HCT116 (cell line): ENCODE measurements at regions not wholly inside any gene's neighbourhood (a gene's known extent, or its start where the extent isn't known, plus 50 kb on each side); places are given as distances from the start of the nearest gene placed in this dataset.

Experiments used
- ATAC-seq: fragments of 200-7000 bp; cut with Tn5 transposase; 2 replicates; pipeline ENCODE4 v1.9.1; 2020; ENCODE audit warnings: mild to moderate bottlenecking, moderate library complexity
- BruUV-seq: library from RNA; stranded (reverse); fragments of 400-500 nt; replicated peaks from 2 replicates; lab custom pipeline; 2021; lab: Mats Ljungman, UMichigan
- CTCF ChIA-PET: fragments of 300-600 bp; sonication (Branson Sonifier 250); formaldehyde crosslinking; loops from one replicate; lab custom pipeline; 2021; ENCODE audit warnings: antibody characterized with exemption; lab: Charles Lee
- POLR2A ChIA-PET: fragments of 300-600, 350-600 bp; sonication (Branson Sonifier 250); formaldehyde crosslinking; loops from one replicate; lab custom pipeline; 2021; ENCODE audit warnings: antibody characterized with exemption; lab: Charles Lee
- RAD21 ChIA-PET, 2 experiments: fragments of 300-600 bp; sonication (Branson Sonifier 250); formaldehyde crosslinking; loops; one replicate each; lab custom pipeline; 2023; ENCODE audit warnings: low total read pairs in 2 of 2; ENCODE audit not compliant: uncharacterized antibody in 2 of 2, unreplicated experiment in 2 of 2, low non-redundant PET in 1 of 2; lab: Charles Lee
- DNase-seq: peaks from one replicate; pipeline ENCODE4 v3.0.0-alpha.2; 2010; ENCODE audit warnings: low read depth, low spot score
- H2AFZ ChIP-seq: fragments of 200-600 bp; shearing (Covaris generic), sonication (generic); 2 replicates; pipeline ENCODE4 v1.6.1; 2017; ENCODE audit warnings: low read depth, mixed run types, mixed read lengths, antibody characterized with exemption, low read length; ENCODE audit not compliant: poor library complexity, severe bottlenecking
- H3K27ac ChIP-seq: 2 replicates; pipeline ENCODE4 v1.5.1; 2012; ENCODE audit warnings: low read depth, low read length
- H3K27me3 ChIP-seq: fragments of 200-600 bp; sonication (generic); 2 replicates; pipeline ENCODE4 v1.6.1; 2016; ENCODE audit warnings: mixed run types, low read length, mixed read lengths; ENCODE audit not compliant: insufficient read depth
- H3K36me3 ChIP-seq, 2 experiments: fragments of 200-500 bp in 1 of 2; fragments of 200-600 bp in 1 of 2; sonication (Bioruptor generic) in 1 of 2; sonication (generic) in 1 of 2; 2 replicates each; pipeline versions ENCODE4 v1.5.1 to v1.6.1; 2014 to 2016; ENCODE audit warnings: low read length in 2 of 2, inconsistent platforms in 1 of 2, mixed read lengths in 1 of 2, mixed run types in 1 of 2; ENCODE audit not compliant: insufficient read depth in 2 of 2, control insufficient read depth in 1 of 2
- H3K4me1 ChIP-seq, 2 experiments: fragments of 200-600 bp in 1 of 2; sonication (generic) in 1 of 2; 2 replicates each; pipeline versions ENCODE4 v1.5.1 to v1.6.1; 2012 to 2017; ENCODE audit warnings: low read length in 2 of 2, inconsistent platforms in 1 of 2, mild to moderate bottlenecking in 1 of 2, mixed read lengths in 1 of 2, mixed run types in 1 of 2, moderate library complexity in 1 of 2; ENCODE audit not compliant: insufficient read depth in 2 of 2, control insufficient read depth in 1 of 2
- H3K4me2 ChIP-seq: fragments of 200-600 bp; sonication (generic); 2 replicates; pipeline ENCODE4 v1.6.1; 2017; ENCODE audit warnings: mixed run types, low read length, mixed read lengths
- H3K4me3 ChIP-seq, 2 experiments: fragments of 200-600 bp in 1 of 2; sonication (generic) in 1 of 2; replicated peaks in 1 of 2; 2 replicates each; pipeline ENCODE4 v1.5.1; 2011 to 2016; ENCODE audit warnings: low read length in 2 of 2, control low read depth in 1 of 2, low read depth in 1 of 2, mild to moderate bottlenecking in 1 of 2, mixed read lengths in 1 of 2, mixed run types in 1 of 2
- H3K79me2 ChIP-seq: fragments of 200-600 bp; sonication (generic); 2 replicates; pipeline ENCODE4 v1.6.1; 2017; ENCODE audit warnings: mild to moderate bottlenecking, mixed run types, low read length, moderate library complexity, mixed read lengths; ENCODE audit not compliant: insufficient read depth
- H3K9ac ChIP-seq: fragments of 200-600 bp; sonication (generic); 2 replicates; pipeline ENCODE4 v1.6.1; 2016; ENCODE audit warnings: low read length, mixed read lengths
- H3K9me2 ChIP-seq: fragments of 200-600 bp; sonication (generic), shearing (Covaris generic); 2 replicates; pipeline ENCODE4 v1.6.1; 2017; ENCODE audit warnings: mixed run types, mild to moderate bottlenecking, moderate library complexity; ENCODE audit not compliant: insufficient read depth
- H3K9me3 ChIP-seq, 2 experiments: fragments of 200-500 bp in 1 of 2; fragments of 200-600 bp in 1 of 2; sonication (Bioruptor generic) in 1 of 2; sonication (generic) in 1 of 2; 2 replicates each; pipeline ENCODE4 v1.6.1; 2014 to 2017; ENCODE audit warnings: low read length in 2 of 2, mixed read lengths in 2 of 2, inconsistent platforms in 1 of 2, low read depth in 1 of 2, mild to moderate bottlenecking in 1 of 2, mixed run types in 1 of 2, moderate library complexity in 1 of 2; ENCODE audit not compliant: control insufficient read depth in 1 of 2, insufficient read depth in 1 of 2
- H4K20me1 ChIP-seq: fragments of 200-600 bp; sonication (generic), shearing (Covaris generic); 2 replicates; pipeline ENCODE4 v1.6.1; 2017; ENCODE audit warnings: mixed run types, mild to moderate bottlenecking, moderate library complexity; ENCODE audit not compliant: insufficient read depth
- ATF3 ChIP-seq: IDR thresholded peaks from 2 replicates; pipeline ENCODE4 v1.6.1; 2012
- CBX3 ChIP-seq: IDR thresholded peaks from 2 replicates; pipeline ENCODE4 v1.6.1; 2012; ENCODE audit warnings: low read depth
- EGR1 ChIP-seq: IDR thresholded peaks from 2 replicates; pipeline ENCODE4 v1.6.1; 2012; ENCODE audit warnings: low read depth
- EZH2 ChIP-seq: fragments of 200-600 bp; sonication (generic); IDR thresholded peaks from 2 replicates; pipeline ENCODE4 v1.6.1; 2017; ENCODE audit warnings: antibody characterized with exemption, mixed run types
- TCF7L2 ChIP-seq: IDR thresholded peaks from 2 replicates; pipeline ENCODE4 v1.7.0; 2011; ENCODE audit warnings: borderline replicate concordance, inconsistent platforms; ENCODE audit not compliant: insufficient read depth, insufficient read length; ENCODE audit errors: extremely low read depth
- YY1 ChIP-seq: IDR thresholded peaks from 2 replicates; pipeline ENCODE4 v1.6.1; 2011; ENCODE audit warnings: low read length, low read depth, moderate library complexity, mild to moderate bottlenecking; ENCODE audit not compliant: insufficient replicate concordance; ENCODE audit errors: extremely low read depth
- ZBTB33 ChIP-seq: IDR thresholded peaks from 2 replicates; pipeline ENCODE4 v1.6.1; 2011; ENCODE audit warnings: mild to moderate bottlenecking, low read length, moderate library complexity; ENCODE audit not compliant: insufficient replicate concordance; ENCODE audit errors: extremely low read depth
- intact Hi-C: fragments of 100-400 bp; cut with micrococcal nuclease; formaldehyde crosslinking; loops from 2 replicates; pipeline ENCODE4 v1.10.0; 2022
- TF ChIP-seq, protein P1 (sequence below), 3 experiments: fragments of 200-600 bp in 1 of 3; sonication (generic) in 1 of 3; IDR thresholded peaks in 2 of 3; conservative IDR thresholded peaks in 1 of 3; 2 replicates each; pipeline ENCODE4 v1.5.1; 2012 to 2017; ENCODE audit warnings: low read depth in 2 of 3, low read length in 2 of 3, antibody characterized with exemption in 1 of 3, borderline replicate concordance in 1 of 3, control low read depth in 1 of 3, mild to moderate bottlenecking in 1 of 3, mixed read lengths in 1 of 3, mixed run types in 1 of 3, moderate library complexity in 1 of 3; ENCODE audit not compliant: insufficient read depth in 1 of 3

GRCh38 chr2:238568455-238569440 lies 142.0 kb downstream of the ASB1 start:
- Histone ChIP-seq H3K9me3 (peaks cover 0 to 5% of the 10 kb centered on the region in 2 experiments; a peak in 1 of 4 replicates), H3K27ac (no peak overlapping the region), H3K79me2 (no peaks in the 10 kb centered on the region), H2AFZ (no peak overlapping the region), H3K4me1 (peaks cover 0 to 8% of the 10 kb centered on the region in 2 experiments; a peak in 1 of 4 replicates), H3K4me3 (no peak overlapping the region), H3K4me2 (no peak overlapping the region), H3K36me3 (no peaks in the 10 kb centered on the region), H4K20me1 (no peaks in the 10 kb centered on the region), H3K27me3 (no peaks in the 10 kb centered on the region), H3K9me2 (no peaks in the 10 kb centered on the region), H3K9ac (no peak overlapping the region)
- DNase-seq = no peak
- ATAC-seq = no peak
- TF ChIP-seq CBX3 (no peak), TCF7L2 (no peak), ZBTB33 (no peak), EZH2 (no peak), YY1 (no peak), EGR1 (no peak), ATF3 (no peak)
- TF ChIP-seq, protein P1, sequence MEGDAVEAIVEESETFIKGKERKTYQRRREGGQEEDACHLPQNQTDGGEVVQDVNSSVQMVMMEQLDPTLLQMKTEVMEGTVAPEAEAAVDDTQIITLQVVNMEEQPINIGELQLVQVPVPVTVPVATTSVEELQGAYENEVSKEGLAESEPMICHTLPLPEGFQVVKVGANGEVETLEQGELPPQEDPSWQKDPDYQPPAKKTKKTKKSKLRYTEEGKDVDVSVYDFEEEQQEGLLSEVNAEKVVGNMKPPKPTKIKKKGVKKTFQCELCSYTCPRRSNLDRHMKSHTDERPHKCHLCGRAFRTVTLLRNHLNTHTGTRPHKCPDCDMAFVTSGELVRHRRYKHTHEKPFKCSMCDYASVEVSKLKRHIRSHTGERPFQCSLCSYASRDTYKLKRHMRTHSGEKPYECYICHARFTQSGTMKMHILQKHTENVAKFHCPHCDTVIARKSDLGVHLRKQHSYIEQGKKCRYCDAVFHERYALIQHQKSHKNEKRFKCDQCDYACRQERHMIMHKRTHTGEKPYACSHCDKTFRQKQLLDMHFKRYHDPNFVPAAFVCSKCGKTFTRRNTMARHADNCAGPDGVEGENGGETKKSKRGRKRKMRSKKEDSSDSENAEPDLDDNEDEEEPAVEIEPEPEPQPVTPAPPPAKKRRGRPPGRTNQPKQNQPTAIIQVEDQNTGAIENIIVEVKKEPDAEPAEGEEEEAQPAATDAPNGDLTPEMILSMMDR (IDR thresholded peaks at IDR 0.05 in 2 of 3, conservative IDR thresholded peaks at IDR 0.05 in 1 of 3; ENCODE audit: borderline replicate concordance in 1 of 3, insufficient read depth in 1 of 3, low read depth in 2 of 3, low read length in 2 of 3) = no peak
- RAD21 ChIA-PET = no interaction called here
- POLR2A ChIA-PET = no interaction called here
- intact Hi-C loops = no loop called here
- CTCF ChIA-PET = no interaction called here
- no TSS peak for BruUV-seq
